Tibial nerve (tissue), 4 donors: ENCODE measurements at regions not wholly inside any gene's neighbourhood (a gene's known extent, or its start where the extent isn't known, plus 50 kb on each side); places are given as distances from the start of the nearest gene placed in this dataset.
"Not testable (repeated sequence)": the region's sequence is repeated elsewhere in the genome, so short reads cannot be mapped to it uniquely, and the experiment has no call there.

Experiments
- DNase-seq, 2 donors: peaks; one replicate each; pipeline ENCODE4 v3.0.0-alpha.2; 2019; ENCODE audit warnings: low spot score in 2 of 2
- H3K27ac ChIP-seq, 4 donors: fragments of 200-600 bp; sonication (generic) in 3 of 4; one replicate each; pipeline ENCODE4 v1.5.1; 2017 to 2019; ENCODE audit warnings: mild to moderate bottlenecking in 1 of 4
- H3K27me3 ChIP-seq, 2 donors: fragments of 200-600 bp; sonication (generic) in 1 of 2; one replicate each; pipeline versions ENCODE4 v1.5.1 to v1.6.0; 2017 to 2019
- H3K36me3 ChIP-seq, 3 donors: fragments of 200-600 bp; sonication (generic); one replicate each; pipeline ENCODE4 v1.5.1; 2018 to 2019
- H3K4me1 ChIP-seq, 4 donors: fragments of 200-600 bp; sonication (generic) in 3 of 4; one replicate each; pipeline ENCODE4 v1.5.1; 2017 to 2019
- H3K4me3 ChIP-seq, 4 donors: fragments of 200-600 bp; sonication (generic) in 3 of 4; one replicate each; pipeline ENCODE4 v1.5.1; 2017 to 2019; ENCODE audit warnings: mild to moderate bottlenecking in 1 of 4, moderate library complexity in 1 of 4
- H3K9me3 ChIP-seq, 4 donors: fragments of 200-600 bp; sonication (generic) in 3 of 4; one replicate each; pipeline ENCODE4 v1.5.1; 2017 to 2019
- EP300 ChIP-seq, 2 donors: sonication (generic); formaldehyde crosslinking; IDR thresholded peaks; one replicate each; pipeline ENCODE4 v1.6.1; 2017; ENCODE audit warnings: antibody characterized with exemption in 2 of 2, mild to moderate bottlenecking in 1 of 2
- POLR2A ChIP-seq, 2 donors: fragments of 450-650 bp; IDR thresholded peaks; one replicate each; pipeline ENCODE4 v1.6.1; 2017; ENCODE audit warnings: antibody characterized with exemption in 2 of 2, mild to moderate bottlenecking in 2 of 2, moderate library complexity in 2 of 2
- WGBS, 2 donors: methylation state at CpG; one replicate each; pipeline ENCODE4 v1.1.5; 2018; 5-methylcytosine and 5-hydroxymethylcytosine counted together
- TF ChIP-seq, protein P1 (sequence below), 5 experiments: fragments of 200-600 bp in 3 of 5; fragments of 450-650 bp in 2 of 5; sonication (generic) in 3 of 5; IDR thresholded peaks; one replicate each; pipeline ENCODE4 v1.5.1; 2016 to 2019; ENCODE audit warnings: antibody characterized with exemption in 5 of 5, mild to moderate bottlenecking in 3 of 5, moderate library complexity in 2 of 5

GRCh38 chr6:81881660-81882059, 129.2 kb upstream of the TENT5A start:
- DNase-seq, result no peak
- WGBS, 2 donors, result 94 to 95% methylated on average over 4 of the region's 4 CpGs
- TF ChIP-seq, protein P1, sequence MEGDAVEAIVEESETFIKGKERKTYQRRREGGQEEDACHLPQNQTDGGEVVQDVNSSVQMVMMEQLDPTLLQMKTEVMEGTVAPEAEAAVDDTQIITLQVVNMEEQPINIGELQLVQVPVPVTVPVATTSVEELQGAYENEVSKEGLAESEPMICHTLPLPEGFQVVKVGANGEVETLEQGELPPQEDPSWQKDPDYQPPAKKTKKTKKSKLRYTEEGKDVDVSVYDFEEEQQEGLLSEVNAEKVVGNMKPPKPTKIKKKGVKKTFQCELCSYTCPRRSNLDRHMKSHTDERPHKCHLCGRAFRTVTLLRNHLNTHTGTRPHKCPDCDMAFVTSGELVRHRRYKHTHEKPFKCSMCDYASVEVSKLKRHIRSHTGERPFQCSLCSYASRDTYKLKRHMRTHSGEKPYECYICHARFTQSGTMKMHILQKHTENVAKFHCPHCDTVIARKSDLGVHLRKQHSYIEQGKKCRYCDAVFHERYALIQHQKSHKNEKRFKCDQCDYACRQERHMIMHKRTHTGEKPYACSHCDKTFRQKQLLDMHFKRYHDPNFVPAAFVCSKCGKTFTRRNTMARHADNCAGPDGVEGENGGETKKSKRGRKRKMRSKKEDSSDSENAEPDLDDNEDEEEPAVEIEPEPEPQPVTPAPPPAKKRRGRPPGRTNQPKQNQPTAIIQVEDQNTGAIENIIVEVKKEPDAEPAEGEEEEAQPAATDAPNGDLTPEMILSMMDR (IDR thresholded peaks at IDR 0.05), result no peak
- TF ChIP-seq POLR2A (IDR thresholded peaks at IDR 0.05) (no peak), EP300 (IDR thresholded peaks at IDR 0.05) (no peak)

DNA sequence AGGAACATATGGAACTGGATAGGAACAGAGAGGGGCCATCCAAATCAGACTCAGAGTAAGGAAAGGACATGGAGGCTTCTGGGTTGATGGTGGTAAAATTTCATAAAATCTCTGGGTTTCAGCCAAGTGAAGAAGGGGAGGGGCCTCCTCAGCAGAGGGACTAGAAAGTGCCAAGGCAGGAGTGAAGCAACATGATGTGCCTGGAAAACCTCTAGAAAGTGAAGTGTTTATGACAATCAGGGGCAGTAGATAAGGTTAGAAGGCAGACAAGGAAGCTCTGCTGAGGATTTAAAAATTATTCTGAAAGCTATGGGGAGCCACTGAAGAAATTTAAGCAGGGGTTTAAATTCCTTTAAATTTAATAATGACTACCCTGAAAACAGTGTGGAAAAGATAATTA, 126.0 kb upstream of the TENT5A start:
- Histone ChIP-seq H3K9me3 (peaks cover 0 to 9% (median 0%) of the 10 kb centered on the region in 4 donors), H3K27me3 (no peaks in the 10 kb centered on the region), H3K36me3 (no peaks in the 10 kb centered on the region), H3K4me3 (no peak overlapping the region), H3K27ac (no peak overlapping the region), H3K4me1 (no peaks in the 10 kb centered on the region)
- TF ChIP-seq POLR2A (IDR thresholded peaks at IDR 0.05), result no peak
- TF ChIP-seq, protein P1 (IDR thresholded peaks at IDR 0.05), result no peak
- TF ChIP-seq EP300 (IDR thresholded peaks at IDR 0.05), result no peak
- DNase-seq, result no peak

More at GRCh38 chr6:81881660-81882059, 129.2 kb upstream of the TENT5A start:
- Histone ChIP-seq H3K27me3 (no peaks in the 10 kb centered on the region), H3K4me1 (no peaks in the 10 kb centered on the region), H3K36me3 (no peaks in the 10 kb centered on the region), H3K9me3 (no peaks in the 10 kb centered on the region), H3K27ac (no peak overlapping the region), H3K4me3 (no peak overlapping the region)

DNA sequence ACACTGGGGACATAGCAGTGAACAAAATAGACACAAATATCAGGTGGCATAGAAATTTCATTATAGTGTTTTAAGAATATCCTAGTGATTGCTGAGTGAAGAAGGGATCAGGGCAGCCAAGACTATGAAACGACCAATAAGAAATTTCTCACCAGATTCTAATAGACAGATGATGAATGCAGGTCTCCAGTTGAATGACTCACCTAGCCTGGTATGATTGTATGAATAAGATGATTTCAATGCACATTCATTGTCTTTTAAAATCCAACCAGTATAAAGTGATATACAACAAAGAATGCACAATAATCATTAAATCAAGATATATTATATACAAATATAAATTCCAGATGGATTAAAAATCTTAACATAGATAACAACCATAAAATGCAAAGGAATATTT, 124.5 kb upstream of the TENT5A start:
- TF ChIP-seq POLR2A (IDR thresholded peaks at IDR 0.05), result no peak
- TF ChIP-seq, protein P1 (IDR thresholded peaks at IDR 0.05), result no peak
- no peak for TF ChIP-seq EP300 (IDR thresholded peaks at IDR 0.05)
- peaks cover 0 to 21% (median 0%) of the 10 kb centered on the region in 4 donors for H3K9me3 ChIP-seq
- 69 to 79% methylated on average over 1 of the region's 1 CpG for WGBS, 2 donors
- no peak overlapping the region for H3K4me3 ChIP-seq
- no peaks in the 10 kb centered on the region for H3K27me3 ChIP-seq
- H3K36me3 ChIP-seq, result no peaks in the 10 kb centered on the region
- no peak for DNase-seq
- H3K27ac ChIP-seq, result no peak overlapping the region
- H3K4me1 ChIP-seq, result no peaks in the 10 kb centered on the region

GRCh38 chr6:81875782-81876293, 123.4 kb upstream of the TENT5A start:
- Histone ChIP-seq H3K27me3 (no peaks in the 10 kb centered on the region), H3K4me1 (no peaks in the 10 kb centered on the region), H3K4me3 (no peak overlapping the region), H3K36me3 (no peaks in the 10 kb centered on the region), H3K27ac (no peak overlapping the region), H3K9me3 (peaks cover 0 to 32% (median 0%) of the 10 kb centered on the region in 4 donors)
- DNase-seq, result no peak
- TF ChIP-seq, protein P1 (IDR thresholded peaks at IDR 0.05), result no peak
- TF ChIP-seq POLR2A (IDR thresholded peaks at IDR 0.05) (no peak), EP300 (IDR thresholded peaks at IDR 0.05) (no peak)
- 89 to 90% methylated on average over 3 of the region's 3 CpGs for WGBS, 2 donors

DNA sequence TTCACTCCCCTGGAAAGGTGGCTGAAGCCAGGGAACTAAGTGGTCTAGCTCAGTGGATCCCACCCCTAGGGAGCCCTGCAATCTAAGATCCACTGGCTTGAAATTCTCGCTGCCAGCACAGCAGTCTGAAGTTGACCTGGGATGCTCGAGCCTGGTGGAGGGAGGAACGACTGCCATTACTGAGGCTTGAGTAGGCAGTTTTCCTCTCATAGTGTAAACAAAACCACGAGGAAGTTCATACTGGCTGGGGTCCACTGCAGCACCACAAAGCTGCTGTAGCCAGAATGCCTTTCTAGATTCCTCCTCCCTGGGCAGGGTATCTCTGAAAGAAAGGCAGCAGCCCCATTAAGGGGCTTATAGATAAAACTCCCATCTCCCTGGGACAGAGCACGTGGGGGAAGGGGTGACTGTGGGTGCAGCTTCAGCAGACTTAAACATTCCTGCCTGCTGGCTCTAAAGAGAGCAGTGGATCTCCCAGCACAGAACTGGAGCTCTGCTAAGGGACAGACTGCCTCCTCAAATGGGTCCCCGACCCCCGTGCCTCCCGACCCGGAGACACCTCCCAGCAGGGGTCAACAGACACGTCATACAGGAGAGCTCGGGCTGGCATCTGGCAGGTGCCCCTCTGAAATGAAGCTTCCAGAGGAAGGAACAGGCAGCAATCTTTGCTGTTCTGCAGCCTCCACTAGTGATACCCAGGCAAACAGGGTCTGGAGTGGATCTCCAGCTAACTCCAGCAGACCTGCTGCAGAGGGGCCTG, 117.4 kb upstream of the TENT5A start:
- H3K4me1 ChIP-seq, H3K4me3 ChIP-seq, DNase-seq, H3K36me3 ChIP-seq, H3K27me3 ChIP-seq, H3K27ac ChIP-seq: not testable (repeated sequence)
- H3K9me3 ChIP-seq, result peaks cover 0 to 34% (median 0%) of the 10 kb centered on the region in 4 donors
- 62 to 77% methylated on average over 10 to 11 of the region's 11 CpGs for WGBS, 2 donors
